Stomach (tissue), 8 donors: ENCODE measurements at regions not wholly inside any gene's neighbourhood (a gene's known extent, or its start where the extent isn't known, plus 50 kb on each side); places are given as distances from the start of the nearest gene placed in this dataset.

Source experiments
- DNase-seq, 2 donors: peaks; one replicate each; pipeline versions ENCODE4 v3.0.0 to v3.0.0-alpha.2; 2013 to 2019
- H3K27ac ChIP-seq, 5 donors: fragments of 200-600 bp in 4 of 5; sonication (generic) in 4 of 5; one replicate each; pipeline ENCODE4 v1.5.1; 2013 to 2019; ENCODE audit warnings: mild to moderate bottlenecking in 1 of 5, moderate library complexity in 1 of 5
- H3K27me3 ChIP-seq, 3 donors: fragments of 200-600 bp; sonication (generic); one replicate each; pipeline ENCODE4 v1.5.1; 2017 to 2019; ENCODE audit warnings: mixed run types in 1 of 3
- H3K36me3 ChIP-seq, 4 donors: fragments of 200-600 bp; sonication (generic); 1 replicate in 3 of 4; 2 replicates in 1 of 4; pipeline ENCODE4 v1.5.1; 2016 to 2019
- H3K4me1 ChIP-seq, 4 donors: fragments of 200-600 bp; sonication (generic); one replicate each; pipeline ENCODE4 v1.5.1; 2016 to 2019
- H3K4me3 ChIP-seq, 4 donors: fragments of 200-600 bp; sonication (generic) in 3 of 4; one replicate each; pipeline ENCODE4 v1.5.1; 2016 to 2019; ENCODE audit warnings: mild to moderate bottlenecking in 1 of 4
- H3K9me3 ChIP-seq, 4 donors: fragments of 200-600 bp; sonication (generic); one replicate each; pipeline ENCODE4 v1.5.1; 2016 to 2019
- EP300 ChIP-seq: sonication (generic); formaldehyde crosslinking; IDR thresholded peaks from one replicate; pipeline ENCODE4 v1.6.1; 2017; ENCODE audit warnings: antibody characterized with exemption
- POLR2A ChIP-seq, 4 donors: fragments of 450-650 bp; IDR thresholded peaks; one replicate each; pipeline ENCODE4 v1.6.1; 2016; ENCODE audit warnings: antibody characterized with exemption in 4 of 4, control low read depth in 2 of 4, mild to moderate bottlenecking in 1 of 4, moderate library complexity in 1 of 4
- POLR2AphosphoS5 ChIP-seq, 3 donors: sonication (generic); formaldehyde crosslinking; IDR thresholded peaks; one replicate each; pipeline ENCODE4 v1.6.1; 2016; ENCODE audit warnings: antibody characterized with exemption in 3 of 3
- WGBS, 5 donors: extraction: QIAGEN DNeasy Blood & Tissue Kit in 3 of 5; methylation state at CpG; one replicate each; pipeline versions ENCODE4 v1.1.5 to v1.1.7; 2013 to 2018; 5-methylcytosine and 5-hydroxymethylcytosine counted together
- intact Hi-C: fragments of 100-400 bp; cut with DNase I; formaldehyde crosslinking; loops from one replicate; pipeline ENCODE4 v1.15.1; 2023; ENCODE audit warnings: low total_unique reads
- TF ChIP-seq, protein P1 (sequence below), 7 experiments: fragments of 450-650 bp in 4 of 7; fragments of 200-600 bp in 3 of 7; sonication (generic) in 3 of 7; IDR thresholded peaks; one replicate each; pipeline ENCODE4 v1.5.1; 2016 to 2019; ENCODE audit warnings: antibody characterized with exemption in 7 of 7, control low read depth in 2 of 7, mild to moderate bottlenecking in 1 of 7
- donor health status: healthy with polysubstance abuse.
- donor health status: Bipolar disorder and iron deficiency.
- donor health status: healthy.

DNA sequence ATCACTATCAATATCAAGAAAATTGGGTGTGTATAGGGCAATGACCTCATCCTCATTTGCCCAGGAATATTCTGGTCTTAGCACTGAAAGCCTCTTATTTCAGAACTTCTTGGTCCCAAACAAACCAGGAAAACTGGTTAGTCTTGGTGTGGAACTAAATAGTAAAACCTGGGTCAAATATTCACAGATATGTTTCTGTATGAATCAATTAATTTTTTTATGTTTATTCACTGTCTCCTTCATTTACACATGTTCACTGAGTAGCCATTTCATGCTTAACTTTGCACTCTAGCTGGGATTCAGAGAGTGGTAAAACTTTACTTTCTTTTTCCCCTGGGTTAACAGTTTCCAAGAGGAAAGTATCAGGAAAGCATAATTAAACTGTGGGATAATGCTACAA, 113.7 kb upstream of the PAPPA start:
- DNase-seq: no peak
- Histone ChIP-seq H3K9me3 (peaks cover 0 to under 1% (median 0%) of the 10 kb centered on the region in 4 donors), H3K4me3 (no peak overlapping the region), H3K27me3 (no peaks in the 10 kb centered on the region), H3K27ac (no peak overlapping the region), H3K4me1 (no peaks in the 10 kb centered on the region), H3K36me3 (no peaks in the 10 kb centered on the region)
- intact Hi-C loops: no loop called here
- TF ChIP-seq POLR2AphosphoS5 (IDR thresholded peaks at IDR 0.05) (no peak), POLR2A (IDR thresholded peaks at IDR 0.05) (no peak), EP300 (no peak)
- TF ChIP-seq, protein P1, sequence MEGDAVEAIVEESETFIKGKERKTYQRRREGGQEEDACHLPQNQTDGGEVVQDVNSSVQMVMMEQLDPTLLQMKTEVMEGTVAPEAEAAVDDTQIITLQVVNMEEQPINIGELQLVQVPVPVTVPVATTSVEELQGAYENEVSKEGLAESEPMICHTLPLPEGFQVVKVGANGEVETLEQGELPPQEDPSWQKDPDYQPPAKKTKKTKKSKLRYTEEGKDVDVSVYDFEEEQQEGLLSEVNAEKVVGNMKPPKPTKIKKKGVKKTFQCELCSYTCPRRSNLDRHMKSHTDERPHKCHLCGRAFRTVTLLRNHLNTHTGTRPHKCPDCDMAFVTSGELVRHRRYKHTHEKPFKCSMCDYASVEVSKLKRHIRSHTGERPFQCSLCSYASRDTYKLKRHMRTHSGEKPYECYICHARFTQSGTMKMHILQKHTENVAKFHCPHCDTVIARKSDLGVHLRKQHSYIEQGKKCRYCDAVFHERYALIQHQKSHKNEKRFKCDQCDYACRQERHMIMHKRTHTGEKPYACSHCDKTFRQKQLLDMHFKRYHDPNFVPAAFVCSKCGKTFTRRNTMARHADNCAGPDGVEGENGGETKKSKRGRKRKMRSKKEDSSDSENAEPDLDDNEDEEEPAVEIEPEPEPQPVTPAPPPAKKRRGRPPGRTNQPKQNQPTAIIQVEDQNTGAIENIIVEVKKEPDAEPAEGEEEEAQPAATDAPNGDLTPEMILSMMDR (IDR thresholded peaks at IDR 0.05): no peak

DNA sequence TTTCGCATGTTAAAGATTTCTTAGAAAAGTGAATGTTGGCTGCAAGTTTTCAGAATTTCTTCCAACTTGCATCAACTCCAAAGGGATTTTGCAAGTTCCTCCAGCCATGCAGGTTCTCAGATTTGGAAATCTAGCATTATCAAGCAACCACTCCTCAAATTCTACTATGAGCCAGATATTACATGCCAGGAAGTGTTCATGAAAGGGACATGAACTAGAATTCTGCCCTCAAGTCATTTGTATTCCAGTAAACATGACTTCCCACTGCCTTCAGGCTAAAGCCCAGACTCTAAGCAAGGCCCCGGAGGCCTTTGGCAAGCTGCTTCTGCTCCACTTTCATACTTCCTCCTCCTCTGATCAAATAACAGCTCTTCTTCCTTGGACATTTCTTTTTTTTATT, 111.3 kb upstream of the PAPPA start:
- Histone ChIP-seq H3K4me3 (no peak overlapping the region), H3K9me3 (peaks cover 0 to 7% (median 2%) of the 10 kb centered on the region in 4 donors), H3K36me3 (no peaks in the 10 kb centered on the region), H3K27me3 (no peaks in the 10 kb centered on the region), H3K27ac (no peak overlapping the region), H3K4me1 (no peaks in the 10 kb centered on the region)
- intact Hi-C loops: no loop called here
- TF ChIP-seq POLR2A (IDR thresholded peaks at IDR 0.05): no peak
- TF ChIP-seq, protein P1 (IDR thresholded peaks at IDR 0.05): no peak
- TF ChIP-seq EP300: no peak
- 72 to 90% (median 82%) methylated on average over 2 of the region's 2 CpGs for WGBS, 5 donors
- DNase-seq: no peak

DNA sequence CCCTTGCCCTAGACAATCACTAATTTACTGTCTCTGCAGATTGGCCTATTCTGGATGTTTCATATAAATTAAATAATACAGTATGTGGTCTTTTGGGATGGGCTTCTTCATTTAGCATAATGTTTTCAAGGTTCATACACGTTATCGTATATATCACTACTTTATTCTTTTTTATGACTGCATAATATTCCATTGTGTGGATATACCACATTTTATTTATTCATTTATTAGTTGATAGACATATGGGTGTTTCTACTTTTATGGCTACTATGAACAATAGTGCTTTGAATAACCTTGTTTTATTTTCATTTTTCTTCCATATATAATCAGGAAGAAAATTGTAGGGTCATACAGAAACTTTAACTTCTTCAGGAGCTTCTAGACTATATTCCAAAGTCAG, 108.5 kb upstream of the PAPPA start:
- Histone ChIP-seq H3K4me3 (no peak overlapping the region), H3K27ac (no peak overlapping the region), H3K9me3 (peaks cover 0 to 7% (median 2%) of the 10 kb centered on the region in 4 donors), H3K27me3 (no peaks in the 10 kb centered on the region), H3K4me1 (no peaks in the 10 kb centered on the region), H3K36me3 (no peaks in the 10 kb centered on the region)
- intact Hi-C loops: no loop called here
- TF ChIP-seq POLR2AphosphoS5 (IDR thresholded peaks at IDR 0.05) (no peak), POLR2A (IDR thresholded peaks at IDR 0.05) (no peak), EP300 (no peak)
- TF ChIP-seq, protein P1 (IDR thresholded peaks at IDR 0.05): no peak
- no peak for DNase-seq
- 92 to 98% (median 93%) methylated on average over 2 of the region's 2 CpGs for WGBS, 5 donors

DNA sequence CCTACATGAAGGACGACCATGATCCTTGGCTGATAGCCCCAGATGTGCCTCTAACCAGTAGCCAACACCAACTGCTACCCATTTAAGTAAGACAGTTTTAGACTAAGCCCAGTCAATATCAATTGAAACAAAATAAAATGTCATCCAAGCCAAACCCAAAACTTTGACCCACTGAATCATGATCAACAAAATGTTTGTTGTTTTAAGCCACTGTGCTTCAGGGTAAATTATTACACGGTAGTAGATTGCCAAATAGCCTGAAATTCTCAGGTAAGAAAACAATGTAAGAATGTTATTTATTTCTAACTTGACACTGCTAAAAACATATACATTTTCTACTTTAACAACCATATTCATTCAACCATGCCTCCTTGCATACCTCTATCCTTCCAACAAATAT, 105.5 kb upstream of the PAPPA start:
- Histone ChIP-seq H3K9me3 (peaks cover 0 to 7% (median 2%) of the 10 kb centered on the region in 4 donors), H3K27me3 (no peaks in the 10 kb centered on the region), H3K36me3 (no peaks in the 10 kb centered on the region), H3K27ac (no peak overlapping the region), H3K4me3 (no peak overlapping the region), H3K4me1 (no peaks in the 10 kb centered on the region)
- TF ChIP-seq, protein P1 (IDR thresholded peaks at IDR 0.05): no peak
- TF ChIP-seq POLR2AphosphoS5 (IDR thresholded peaks at IDR 0.05) (no peak), EP300 (no peak), POLR2A (IDR thresholded peaks at IDR 0.05) (no peak)
- DNase-seq: no peak
- intact Hi-C loops: no loop called here
- WGBS, 5 donors: 59 to 76% (median 68%) methylated on average over 2 of the region's 2 CpGs
